Panc1 (cell line): ENCODE measurements at regions not wholly inside any gene's neighbourhood (a gene's known extent, or its start where the extent isn't known, plus 50 kb on each side); places are given as distances from the start of the nearest gene placed in this dataset.

Experiments used
- SIN3A ChIP-seq: IDR thresholded peaks from 2 replicates; pipeline ENCODE4 v1.6.1; 2012; ENCODE audit warnings: low read depth, mild to moderate bottlenecking, low read length, moderate library complexity, borderline replicate concordance; ENCODE audit not compliant: insufficient read depth
- TF ChIP-seq, protein P1 (sequence below): fragments of 450-650 bp; IDR thresholded peaks from 2 replicates; pipeline ENCODE4 v1.5.1; 2017; ENCODE audit warnings: mild to moderate bottlenecking

DNA sequence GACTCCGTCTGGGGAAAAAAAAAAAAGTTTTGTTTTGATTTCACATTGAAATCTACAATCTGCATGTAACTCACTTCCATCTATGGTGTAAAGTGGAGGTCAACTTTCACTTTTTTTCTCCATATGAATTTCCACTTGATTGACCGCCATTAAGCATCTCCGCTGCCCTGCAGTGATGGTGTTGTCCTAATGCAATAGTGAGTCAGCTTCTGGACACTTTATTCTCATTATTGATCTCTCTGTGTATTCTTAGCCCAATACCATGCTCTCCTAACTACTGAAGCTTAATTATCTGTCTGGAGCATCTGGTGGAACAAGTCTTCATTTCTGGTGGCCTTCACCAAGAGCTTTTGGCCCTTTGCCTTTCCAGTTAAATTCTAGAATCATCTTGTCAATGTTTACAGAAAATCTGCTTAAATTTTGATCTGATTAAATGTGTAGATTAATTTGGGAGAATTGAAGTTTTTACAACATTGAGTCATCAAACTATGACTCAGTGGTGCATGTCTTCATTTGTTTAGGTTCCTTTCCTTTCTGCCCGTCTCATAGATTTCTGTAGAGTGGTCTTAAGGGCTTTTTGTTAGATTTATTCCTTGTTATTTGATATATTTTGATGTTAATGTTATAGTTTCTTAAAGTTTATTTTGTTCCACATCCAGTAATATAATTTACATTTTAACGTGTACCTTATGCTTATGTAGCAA is 181.5 kb downstream of the PRDM2 start:
- TF ChIP-seq, protein P1, sequence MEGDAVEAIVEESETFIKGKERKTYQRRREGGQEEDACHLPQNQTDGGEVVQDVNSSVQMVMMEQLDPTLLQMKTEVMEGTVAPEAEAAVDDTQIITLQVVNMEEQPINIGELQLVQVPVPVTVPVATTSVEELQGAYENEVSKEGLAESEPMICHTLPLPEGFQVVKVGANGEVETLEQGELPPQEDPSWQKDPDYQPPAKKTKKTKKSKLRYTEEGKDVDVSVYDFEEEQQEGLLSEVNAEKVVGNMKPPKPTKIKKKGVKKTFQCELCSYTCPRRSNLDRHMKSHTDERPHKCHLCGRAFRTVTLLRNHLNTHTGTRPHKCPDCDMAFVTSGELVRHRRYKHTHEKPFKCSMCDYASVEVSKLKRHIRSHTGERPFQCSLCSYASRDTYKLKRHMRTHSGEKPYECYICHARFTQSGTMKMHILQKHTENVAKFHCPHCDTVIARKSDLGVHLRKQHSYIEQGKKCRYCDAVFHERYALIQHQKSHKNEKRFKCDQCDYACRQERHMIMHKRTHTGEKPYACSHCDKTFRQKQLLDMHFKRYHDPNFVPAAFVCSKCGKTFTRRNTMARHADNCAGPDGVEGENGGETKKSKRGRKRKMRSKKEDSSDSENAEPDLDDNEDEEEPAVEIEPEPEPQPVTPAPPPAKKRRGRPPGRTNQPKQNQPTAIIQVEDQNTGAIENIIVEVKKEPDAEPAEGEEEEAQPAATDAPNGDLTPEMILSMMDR = no peak
- TF ChIP-seq SIN3A = no peak
